ENCODE measurements at regions not wholly inside any gene's neighbourhood (a gene's known extent, or its start where the extent isn't known, plus 50 kb on each side); places are given as distances from the start of the nearest gene placed in this dataset.

DNA sequence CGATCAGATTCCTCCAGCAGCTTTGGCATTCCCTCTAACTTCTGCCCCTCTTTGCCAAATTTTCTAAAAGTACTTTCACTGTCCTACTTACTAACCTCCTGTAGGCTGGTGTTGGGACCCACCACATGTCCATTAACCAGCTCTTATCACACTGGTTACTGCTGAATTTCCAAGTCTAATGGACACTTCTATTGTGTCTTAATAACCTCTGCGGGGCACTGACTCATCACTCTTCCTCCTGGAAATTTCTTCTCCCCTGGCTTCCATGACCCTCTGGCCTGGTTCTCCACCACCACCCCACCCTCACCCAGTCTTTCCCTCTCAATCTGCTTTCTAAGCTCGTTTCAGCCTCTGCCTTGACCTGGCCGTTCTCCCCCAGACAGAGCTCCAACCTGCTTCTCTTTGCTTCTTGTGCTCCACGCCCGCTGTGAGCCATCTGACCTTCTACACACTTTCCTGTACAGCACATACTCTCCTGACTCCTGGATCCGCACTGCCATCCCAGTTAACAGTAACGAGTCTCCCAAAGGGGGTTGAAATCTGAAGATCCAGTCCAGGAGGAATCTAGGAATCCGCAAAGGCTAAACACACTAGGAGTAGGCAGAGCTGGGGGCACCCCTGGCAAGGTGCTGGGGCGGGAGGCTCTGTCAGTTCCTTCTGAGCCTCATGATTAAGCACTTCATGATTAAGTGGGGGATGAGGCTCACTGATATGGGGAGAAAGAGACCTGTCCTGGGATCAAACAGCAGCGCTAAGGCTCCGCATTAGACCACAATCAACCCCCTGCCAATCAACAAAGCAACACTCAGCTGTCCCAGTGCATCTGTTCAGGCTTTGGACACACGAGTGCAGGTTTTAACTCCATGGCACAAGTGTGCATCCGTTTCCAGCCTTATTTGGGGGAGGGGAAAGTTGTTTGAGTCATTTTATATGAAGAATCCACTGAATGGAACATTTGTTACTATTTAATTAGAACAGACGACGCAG is 146.3 kb downstream of the LY86 start:
- TF ChIP-seq ZNF292 (tag by site-specific recombination; IDR thresholded peaks at IDR 0.05; ENCODE audit: borderline replicate concordance, low read depth) = no peak
- TF ChIP-seq, protein P1, sequence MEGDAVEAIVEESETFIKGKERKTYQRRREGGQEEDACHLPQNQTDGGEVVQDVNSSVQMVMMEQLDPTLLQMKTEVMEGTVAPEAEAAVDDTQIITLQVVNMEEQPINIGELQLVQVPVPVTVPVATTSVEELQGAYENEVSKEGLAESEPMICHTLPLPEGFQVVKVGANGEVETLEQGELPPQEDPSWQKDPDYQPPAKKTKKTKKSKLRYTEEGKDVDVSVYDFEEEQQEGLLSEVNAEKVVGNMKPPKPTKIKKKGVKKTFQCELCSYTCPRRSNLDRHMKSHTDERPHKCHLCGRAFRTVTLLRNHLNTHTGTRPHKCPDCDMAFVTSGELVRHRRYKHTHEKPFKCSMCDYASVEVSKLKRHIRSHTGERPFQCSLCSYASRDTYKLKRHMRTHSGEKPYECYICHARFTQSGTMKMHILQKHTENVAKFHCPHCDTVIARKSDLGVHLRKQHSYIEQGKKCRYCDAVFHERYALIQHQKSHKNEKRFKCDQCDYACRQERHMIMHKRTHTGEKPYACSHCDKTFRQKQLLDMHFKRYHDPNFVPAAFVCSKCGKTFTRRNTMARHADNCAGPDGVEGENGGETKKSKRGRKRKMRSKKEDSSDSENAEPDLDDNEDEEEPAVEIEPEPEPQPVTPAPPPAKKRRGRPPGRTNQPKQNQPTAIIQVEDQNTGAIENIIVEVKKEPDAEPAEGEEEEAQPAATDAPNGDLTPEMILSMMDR (tag by site-specific recombination; IDR thresholded peaks at IDR 0.05) = no peak
- TF ChIP-seq ZNF133 (tag by site-specific recombination; IDR thresholded peaks at IDR 0.05) = no peak

Measured in HEK293 (cell line).